ENCODE measurements at regions not wholly inside any gene's neighbourhood (a gene's known extent, or its start where the extent isn't known, plus 50 kb on each side); places are given as distances from the start of the nearest gene placed in this dataset.
A peak's percentile ranks its signal among the peaks of the same experiment; 100 is the strongest.

DNA sequence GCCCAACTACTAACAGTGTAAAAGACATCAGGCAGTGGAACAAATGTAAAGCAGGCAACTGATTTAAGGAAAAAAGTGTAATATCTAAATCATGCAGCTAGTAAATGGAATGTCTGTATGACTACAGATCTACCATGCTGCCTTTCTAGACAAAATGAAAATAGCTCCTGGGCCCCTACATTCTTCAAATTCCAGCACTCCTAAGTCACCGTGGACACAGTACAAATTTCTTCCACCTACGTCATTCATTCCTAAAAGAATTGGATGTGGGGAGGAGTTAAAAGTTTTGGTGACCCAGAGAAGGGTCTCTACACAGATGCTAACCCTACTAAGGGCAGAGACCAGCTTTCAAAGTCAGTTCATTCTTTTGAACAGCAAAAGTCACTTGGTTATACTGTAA is 137.2 kb upstream of the ARHGEF9 start:
- peak overlapping the region; percentile 79 for H3K27ac Mint-ChIP-seq
- no peaks in the 10 kb centered on the region for H3K36me3 Mint-ChIP-seq (ENCODE audit: low read depth)
- TF ChIP-seq, protein P1, sequence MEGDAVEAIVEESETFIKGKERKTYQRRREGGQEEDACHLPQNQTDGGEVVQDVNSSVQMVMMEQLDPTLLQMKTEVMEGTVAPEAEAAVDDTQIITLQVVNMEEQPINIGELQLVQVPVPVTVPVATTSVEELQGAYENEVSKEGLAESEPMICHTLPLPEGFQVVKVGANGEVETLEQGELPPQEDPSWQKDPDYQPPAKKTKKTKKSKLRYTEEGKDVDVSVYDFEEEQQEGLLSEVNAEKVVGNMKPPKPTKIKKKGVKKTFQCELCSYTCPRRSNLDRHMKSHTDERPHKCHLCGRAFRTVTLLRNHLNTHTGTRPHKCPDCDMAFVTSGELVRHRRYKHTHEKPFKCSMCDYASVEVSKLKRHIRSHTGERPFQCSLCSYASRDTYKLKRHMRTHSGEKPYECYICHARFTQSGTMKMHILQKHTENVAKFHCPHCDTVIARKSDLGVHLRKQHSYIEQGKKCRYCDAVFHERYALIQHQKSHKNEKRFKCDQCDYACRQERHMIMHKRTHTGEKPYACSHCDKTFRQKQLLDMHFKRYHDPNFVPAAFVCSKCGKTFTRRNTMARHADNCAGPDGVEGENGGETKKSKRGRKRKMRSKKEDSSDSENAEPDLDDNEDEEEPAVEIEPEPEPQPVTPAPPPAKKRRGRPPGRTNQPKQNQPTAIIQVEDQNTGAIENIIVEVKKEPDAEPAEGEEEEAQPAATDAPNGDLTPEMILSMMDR (IDR thresholded peaks at IDR 0.05), result no peak
- peaks cover 45% of the 10 kb centered on the region for H3K4me1 Mint-ChIP-seq (ENCODE audit: low read depth)
- peak; percentile 50 for DNase-seq
- H3K4me3 Mint-ChIP-seq, result peak overlapping the region; percentile 18; the same call in 1 of the 2 replicates
- H3K9me3 Mint-ChIP-seq, result no peaks in the 10 kb centered on the region
- no peaks in the 10 kb centered on the region; the same call in 1 of the 2 replicates for H3K27me3 Mint-ChIP-seq (ENCODE audit: insufficient read depth)

DNA sequence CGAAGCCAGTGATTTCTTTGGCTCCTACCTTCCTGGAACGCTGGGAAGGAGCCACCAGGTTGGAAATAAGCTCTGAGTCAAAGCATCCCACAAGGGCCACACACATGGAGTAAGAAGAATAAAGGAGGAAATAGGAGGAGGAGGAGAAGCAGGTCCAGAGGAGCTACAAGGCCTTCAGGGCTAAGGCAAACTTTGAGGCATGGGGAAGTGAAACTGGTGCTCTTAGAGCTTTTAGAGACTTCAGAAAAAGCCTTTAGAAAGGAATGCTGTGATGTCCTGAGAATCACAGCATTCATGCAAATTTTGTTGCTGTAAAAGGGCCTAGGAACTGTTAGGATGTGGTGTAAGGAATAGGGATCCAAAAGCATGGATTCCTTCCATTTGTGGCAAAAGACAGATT is 135.9 kb upstream of the ARHGEF9 start:
- peak overlapping the region; percentile 79 for H3K27ac Mint-ChIP-seq
- H3K36me3 Mint-ChIP-seq (ENCODE audit: low read depth), result no peaks in the 10 kb centered on the region
- peak overlapping the region; percentile 27 for H3K4me3 Mint-ChIP-seq
- TF ChIP-seq, protein P1 (IDR thresholded peaks at IDR 0.05), result no peak
- H3K9me3 Mint-ChIP-seq, result no peaks in the 10 kb centered on the region
- H3K4me1 Mint-ChIP-seq (ENCODE audit: low read depth), result peaks cover 57% of the 10 kb centered on the region
- DNase-seq, result no peak
- no peaks in the 10 kb centered on the region; the same call in 1 of the 2 replicates for H3K27me3 Mint-ChIP-seq (ENCODE audit: insufficient read depth)

DNA sequence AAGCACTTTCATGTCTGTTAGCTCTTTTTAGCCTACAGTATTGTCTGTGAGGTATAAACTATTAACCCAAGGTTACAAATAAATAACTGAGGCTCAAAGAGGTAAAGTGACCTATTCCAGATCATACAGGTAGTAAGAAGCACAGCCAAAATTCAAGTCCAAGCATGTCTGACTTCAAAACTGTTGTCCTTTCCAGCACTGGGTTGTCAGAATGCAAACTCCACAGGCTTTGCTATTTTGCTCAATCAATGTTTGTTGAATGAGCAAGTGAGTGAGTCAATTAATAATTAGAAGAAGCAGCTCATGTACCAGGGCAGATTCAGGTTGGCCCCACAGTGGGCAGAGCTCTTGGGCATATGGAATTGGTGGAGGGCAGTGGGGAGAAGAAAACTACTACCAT is 134.1 kb upstream of the ARHGEF9 start:
- no peak for DNase-seq
- Mint-ChIP-seq H3K36me3 (ENCODE audit: low read depth) (no peaks in the 10 kb centered on the region), H3K27me3 (ENCODE audit: insufficient read depth) (peaks cover 3% of the 10 kb centered on the region), H3K9me3 (peaks cover 4% of the 10 kb centered on the region; the same call in 1 of the 2 replicates), H3K4me3 (no peak overlapping the region), H3K4me1 (ENCODE audit: low read depth) (peaks cover 52% of the 10 kb centered on the region), H3K27ac (no peak overlapping the region)
- TF ChIP-seq, protein P1 (IDR thresholded peaks at IDR 0.05), result no peak

DNA sequence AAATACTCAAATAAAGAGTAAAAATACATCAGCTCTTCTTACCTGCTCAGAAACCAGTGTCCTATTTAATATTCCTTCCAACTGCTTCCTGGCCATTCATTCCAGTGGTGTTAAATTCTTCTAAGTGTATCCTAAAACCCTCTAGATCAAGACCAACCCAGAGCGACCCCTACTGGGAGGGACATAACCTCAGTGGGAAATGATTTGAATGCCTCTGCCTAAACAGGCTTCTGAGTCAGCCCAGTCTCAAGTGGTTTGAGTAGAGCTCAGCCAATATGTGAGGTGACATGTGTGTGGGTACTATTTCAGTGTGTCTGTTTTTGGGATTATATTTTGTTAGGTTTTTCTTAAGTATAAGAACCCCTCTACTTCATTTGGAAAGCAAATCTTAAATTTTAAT is 133.6 kb upstream of the ARHGEF9 start:
- no peak overlapping the region for H3K4me3 Mint-ChIP-seq
- H3K36me3 Mint-ChIP-seq (ENCODE audit: low read depth), result no peaks in the 10 kb centered on the region
- peaks cover 6% of the 10 kb centered on the region; the same call in 1 of the 2 replicates for H3K9me3 Mint-ChIP-seq
- no peak overlapping the region for H3K27ac Mint-ChIP-seq
- peaks cover 52% of the 10 kb centered on the region for H3K4me1 Mint-ChIP-seq (ENCODE audit: low read depth)
- H3K27me3 Mint-ChIP-seq (ENCODE audit: insufficient read depth), result peaks cover 3% of the 10 kb centered on the region
- DNase-seq, result peak; percentile 43
- TF ChIP-seq, protein P1 (IDR thresholded peaks at IDR 0.05), result peak; percentile 69

DNA sequence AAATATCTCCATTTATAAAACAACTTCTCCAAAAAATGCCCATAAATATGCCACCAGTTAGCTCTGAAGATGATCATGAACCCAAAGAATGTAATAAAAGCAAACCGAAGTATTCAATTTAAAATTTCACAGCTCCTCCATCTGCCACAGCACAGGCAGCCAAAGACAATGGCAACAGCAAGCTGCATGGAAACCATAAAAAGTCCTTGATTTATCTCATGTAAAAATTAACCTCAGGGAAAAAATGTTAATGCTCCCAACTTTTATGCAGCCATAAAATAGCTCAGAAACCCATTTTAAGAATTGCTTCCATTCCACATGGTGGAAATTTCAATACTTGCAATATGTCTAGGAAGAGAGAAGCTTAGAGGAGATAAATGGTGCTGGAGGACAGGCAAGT is 132.3 kb upstream of the ARHGEF9 start:
- Mint-ChIP-seq H3K4me3 (no peak overlapping the region), H3K9me3 (peaks cover 17% of the 10 kb centered on the region), H3K27ac (no peak overlapping the region), H3K27me3 (ENCODE audit: insufficient read depth) (peaks cover 8% of the 10 kb centered on the region), H3K36me3 (ENCODE audit: low read depth) (peaks cover 9% of the 10 kb centered on the region), H3K4me1 (ENCODE audit: low read depth) (peaks cover 46% of the 10 kb centered on the region)
- no peak for DNase-seq
- TF ChIP-seq, protein P1 (IDR thresholded peaks at IDR 0.05), result no peak

DNA sequence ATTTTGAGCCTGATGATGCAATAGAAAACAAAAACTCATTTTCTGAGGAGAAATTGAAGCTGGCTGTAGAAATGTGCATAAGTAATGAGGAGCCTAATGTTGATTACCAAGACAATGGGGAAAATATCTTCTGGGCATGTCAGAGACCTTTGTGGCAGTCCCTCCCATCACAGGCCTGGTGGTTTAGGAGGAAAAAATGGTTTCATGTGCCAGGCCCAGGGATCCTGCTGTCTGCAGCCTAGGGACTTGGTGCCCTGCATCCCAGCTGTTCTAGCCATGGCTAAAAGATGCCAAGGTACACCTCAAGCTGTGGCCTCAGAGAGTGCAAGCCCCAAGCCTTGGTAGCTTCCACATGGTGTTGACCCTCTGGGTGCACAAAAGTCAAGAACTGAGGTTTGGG is 128.7 kb upstream of the ARHGEF9 start:
- Mint-ChIP-seq H3K9me3 (peaks cover 17% of the 10 kb centered on the region), H3K27ac (no peak overlapping the region), H3K36me3 (ENCODE audit: low read depth) (peaks cover 9% of the 10 kb centered on the region), H3K27me3 (ENCODE audit: insufficient read depth) (peaks cover 8% of the 10 kb centered on the region; the same call in 1 of the 2 replicates), H3K4me3 (no peak overlapping the region), H3K4me1 (ENCODE audit: low read depth) (peaks cover 21% of the 10 kb centered on the region)
- TF ChIP-seq, protein P1 (IDR thresholded peaks at IDR 0.05), result no peak
- DNase-seq, result no peak

All from HFFc6 (cell line).